Rectal smooth muscle tissue (tissue), 1 donor: ENCODE measurements at regions not wholly inside any gene's neighbourhood (a gene's known extent, or its start where the extent isn't known, plus 50 kb on each side); places are given as distances from the start of the nearest gene placed in this dataset.

Source experiments
- H3K27ac ChIP-seq: one replicate; pipeline ENCODE4 v1.7.0; 2013; ENCODE audit warnings: low read depth, low read length, inconsistent platforms
- H3K27me3 ChIP-seq: one replicate; pipeline ENCODE4 v1.7.0; 2013; ENCODE audit warnings: low read length; ENCODE audit not compliant: control insufficient read depth, insufficient read depth
- H3K36me3 ChIP-seq: one replicate; pipeline ENCODE4 v1.7.0; 2013; ENCODE audit warnings: low read length; ENCODE audit not compliant: control insufficient read depth, insufficient read depth
- H3K4me1 ChIP-seq: one replicate; pipeline ENCODE4 v1.7.0; 2013; ENCODE audit warnings: low read length; ENCODE audit not compliant: control insufficient read depth, insufficient read depth
- H3K4me3 ChIP-seq: one replicate; pipeline ENCODE4 v1.7.0; 2013; ENCODE audit warnings: low read length
- H3K9ac ChIP-seq: one replicate; pipeline ENCODE4 v1.7.0; 2013; ENCODE audit warnings: low read length

DNA sequence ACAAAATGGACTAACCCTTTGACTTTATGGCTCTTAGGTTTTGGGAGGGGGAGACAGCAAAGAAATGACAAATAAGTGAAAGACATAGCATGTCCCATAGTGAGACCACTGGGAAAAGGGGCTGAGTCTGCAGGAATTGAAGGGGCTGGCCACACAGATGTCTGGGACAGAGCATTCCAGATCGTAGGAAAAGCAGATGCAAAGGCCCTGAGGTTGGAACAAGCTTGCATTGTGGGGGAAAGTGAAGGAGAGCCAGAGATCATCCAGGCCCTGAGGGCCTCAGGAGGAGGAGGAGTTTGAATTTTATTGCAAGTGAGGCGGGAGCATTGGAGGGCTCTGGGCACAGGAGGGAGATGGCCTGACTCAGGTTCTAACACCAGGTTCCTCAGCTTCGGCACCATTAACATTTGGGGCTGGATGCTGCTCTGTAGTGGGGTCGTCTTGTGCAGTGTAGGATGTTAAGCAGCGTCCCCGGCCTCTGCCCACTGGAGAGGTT lies 97.5 kb downstream of the CEBPB start:
- Histone ChIP-seq H3K27ac (no peak overlapping the region), H3K9ac (no peak overlapping the region), H3K4me1 (peaks cover 11% of the 10 kb centered on the region), H3K36me3 (no peaks in the 10 kb centered on the region), H3K4me3 (no peak overlapping the region), H3K27me3 (no peaks in the 10 kb centered on the region)

DNA sequence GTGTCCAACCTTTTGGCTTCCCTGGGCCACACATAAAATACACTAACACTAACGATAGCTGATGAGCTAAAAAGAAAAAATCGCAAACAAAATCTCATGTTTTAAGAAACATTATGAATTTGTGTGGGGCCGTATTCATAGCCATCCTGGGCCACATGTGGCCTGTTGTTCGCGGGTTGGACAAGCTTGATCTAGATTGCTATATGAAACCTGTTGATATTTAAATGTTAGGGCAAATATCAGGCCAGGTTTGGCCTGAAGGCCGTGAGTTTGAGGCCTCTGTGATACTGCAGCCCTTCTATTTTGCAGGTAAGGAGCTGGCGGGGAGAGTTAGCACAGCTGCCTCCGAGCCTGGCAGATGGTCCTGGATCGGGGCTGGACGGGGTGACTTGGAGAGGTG lies 99.0 kb downstream of the CEBPB start:
- no peaks in the 10 kb centered on the region for H3K27me3 ChIP-seq
- H3K4me1 ChIP-seq: peaks cover 11% of the 10 kb centered on the region
- no peak overlapping the region for H3K9ac ChIP-seq
- H3K4me3 ChIP-seq: no peak overlapping the region
- H3K36me3 ChIP-seq: no peaks in the 10 kb centered on the region
- no peak overlapping the region for H3K27ac ChIP-seq

DNA sequence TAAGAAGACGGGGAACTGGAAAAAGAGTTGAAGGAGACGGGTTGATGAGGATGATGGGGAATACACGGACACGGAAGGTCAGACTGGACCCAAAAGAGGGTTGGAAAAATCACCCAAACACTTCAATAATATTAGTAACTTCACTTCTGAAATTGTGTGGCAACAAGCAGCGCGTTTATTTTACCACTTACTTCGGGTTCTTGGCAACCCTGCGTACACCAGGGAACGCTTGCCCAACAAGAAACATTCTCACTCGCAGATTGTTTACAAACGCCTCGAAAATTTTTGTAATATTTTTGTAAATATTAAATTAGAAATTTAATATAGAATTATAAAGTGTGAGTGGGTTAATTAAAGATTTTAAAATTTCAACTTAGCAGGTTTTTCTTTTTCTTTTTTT lies 99.5 kb downstream of the CEBPB start:
- H3K9ac ChIP-seq: no peak overlapping the region
- H3K27ac ChIP-seq: no peak overlapping the region
- peaks cover 11% of the 10 kb centered on the region for H3K4me1 ChIP-seq
- H3K4me3 ChIP-seq: no peak overlapping the region
- H3K27me3 ChIP-seq: no peaks in the 10 kb centered on the region
- H3K36me3 ChIP-seq: no peaks in the 10 kb centered on the region

DNA sequence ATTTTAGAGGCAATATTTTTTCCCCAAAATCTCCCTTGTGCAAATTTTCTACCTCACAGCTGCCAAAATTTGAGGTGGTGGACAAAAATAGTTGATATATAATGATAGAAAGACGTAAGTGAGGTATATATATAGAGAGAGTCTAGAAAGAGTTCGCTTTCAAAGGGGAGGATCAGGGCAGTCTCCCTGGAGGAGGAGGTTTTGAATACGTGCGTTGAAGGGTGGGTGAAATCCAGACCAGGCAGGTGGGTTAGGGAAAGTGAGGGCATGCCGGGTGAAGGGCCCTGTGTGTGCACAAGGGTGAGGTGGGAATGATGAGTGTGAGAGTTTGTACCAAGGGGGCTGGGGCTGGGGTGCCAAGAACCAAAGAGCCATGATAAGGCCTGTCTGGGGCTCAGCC lies 100.2 kb downstream of the CEBPB start:
- peaks cover 11% of the 10 kb centered on the region for H3K4me1 ChIP-seq
- H3K4me3 ChIP-seq: no peak overlapping the region
- no peaks in the 10 kb centered on the region for H3K36me3 ChIP-seq
- no peaks in the 10 kb centered on the region for H3K27me3 ChIP-seq
- no peak overlapping the region for H3K27ac ChIP-seq
- H3K9ac ChIP-seq: no peak overlapping the region

DNA sequence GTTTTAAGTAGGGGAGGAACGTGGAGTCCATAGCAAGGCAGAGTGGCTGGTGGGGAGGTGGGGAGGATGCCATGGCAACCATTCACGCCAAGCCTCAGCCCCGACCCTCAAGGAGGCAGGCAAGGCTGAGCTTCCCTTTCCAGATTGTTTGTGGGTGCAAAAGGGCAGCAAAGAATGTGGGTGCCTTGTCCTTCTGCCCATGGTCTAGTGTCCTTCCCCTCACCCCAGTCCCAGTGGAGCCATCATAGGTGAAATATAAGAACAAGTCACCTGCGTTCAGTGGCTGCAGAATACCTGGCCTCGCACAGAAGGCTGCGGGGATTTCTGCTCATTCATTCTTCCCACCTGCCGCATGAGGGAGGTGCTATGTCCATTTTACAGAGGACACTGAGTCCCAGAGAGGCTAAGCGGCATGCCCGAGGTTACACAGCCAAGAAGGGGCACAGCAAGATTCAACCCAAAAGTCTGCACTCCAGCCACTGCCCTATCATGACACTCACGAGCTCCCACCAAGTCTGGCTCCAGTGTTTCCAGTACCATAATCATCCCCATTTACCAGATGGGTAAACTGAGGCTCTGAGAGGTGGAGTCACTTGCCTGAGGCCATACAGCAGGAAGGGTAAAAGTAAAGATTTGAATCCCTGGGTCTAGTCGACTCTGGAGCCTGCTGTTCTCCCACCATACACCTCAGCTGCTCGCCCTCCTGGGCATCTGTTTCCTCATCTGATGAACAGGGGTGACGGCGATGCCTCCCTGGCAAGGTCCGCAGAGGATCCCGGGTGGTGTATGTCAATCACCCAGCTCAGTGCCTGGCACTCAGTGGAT lies 100.8 kb downstream of the CEBPB start:
- Histone ChIP-seq H3K27me3 (no peaks in the 10 kb centered on the region), H3K27ac (peak overlapping the region; percentile 71), H3K4me3 (no peak overlapping the region), H3K4me1 (peaks cover 11% of the 10 kb centered on the region), H3K36me3 (no peaks in the 10 kb centered on the region), H3K9ac (no peak overlapping the region)

DNA sequence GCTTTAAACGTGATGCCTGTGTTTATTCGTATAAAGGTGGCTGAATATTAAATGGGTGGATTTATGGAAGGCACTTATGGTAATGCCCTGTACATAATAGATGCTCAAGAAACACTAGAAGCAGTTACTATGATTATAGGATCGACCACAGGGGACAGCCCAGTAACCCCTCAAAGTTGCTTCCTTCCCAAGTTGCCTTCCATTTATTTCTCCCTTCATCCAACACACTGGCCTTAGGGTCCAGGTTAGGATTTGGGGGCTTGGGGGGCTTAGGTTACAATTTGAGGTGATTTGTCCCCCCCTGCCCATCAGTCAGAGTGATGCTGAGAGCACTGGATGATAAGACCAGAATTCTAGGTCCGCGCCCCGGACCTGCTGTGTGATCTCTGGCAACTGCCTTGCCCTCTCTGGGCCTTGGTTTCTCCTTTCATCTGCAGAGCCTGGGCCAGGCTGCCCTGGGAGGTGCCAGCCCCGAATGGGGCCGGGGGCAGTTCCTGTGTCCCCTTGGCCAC lies 101.5 kb downstream of the CEBPB start:
- no peak overlapping the region for H3K9ac ChIP-seq
- H3K4me3 ChIP-seq: no peak overlapping the region
- peak overlapping the region; percentile 71 for H3K27ac ChIP-seq
- H3K4me1 ChIP-seq: peaks cover 11% of the 10 kb centered on the region
- no peaks in the 10 kb centered on the region for H3K27me3 ChIP-seq
- H3K36me3 ChIP-seq: no peaks in the 10 kb centered on the region

DNA sequence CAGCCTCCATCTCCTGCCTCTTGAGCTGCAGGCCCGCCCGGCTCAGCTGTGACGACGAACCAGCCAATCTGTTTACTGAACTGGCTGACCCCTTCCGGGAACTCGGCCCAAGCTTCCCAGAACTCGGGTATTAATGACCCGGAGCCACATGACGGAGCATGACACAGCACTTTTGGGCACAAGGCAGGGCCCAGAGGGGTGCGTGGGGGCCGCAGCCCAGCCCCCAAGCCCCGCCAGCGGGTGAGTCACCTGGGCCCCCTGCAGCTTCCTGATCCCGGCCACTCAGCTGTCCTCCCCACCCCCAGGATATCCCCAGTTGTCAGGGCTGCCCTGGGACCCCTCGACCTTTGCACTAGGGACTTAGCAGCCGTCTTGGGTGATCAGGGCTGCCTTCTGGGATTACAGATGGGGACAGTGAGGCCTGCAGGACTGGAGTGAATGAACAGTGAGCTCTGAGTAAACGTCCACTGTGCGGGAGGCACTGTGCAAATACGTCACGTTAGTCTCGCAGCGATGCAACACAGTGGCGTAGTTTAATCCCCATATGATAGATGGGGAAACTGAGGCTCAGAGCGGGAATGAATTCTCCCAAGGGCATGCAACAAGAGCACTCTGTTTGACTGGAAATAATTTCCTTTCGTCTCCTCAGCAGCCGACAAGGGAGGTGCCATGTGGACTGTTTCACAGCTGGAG lies 102.1 kb downstream of the CEBPB start:
- H3K27me3 ChIP-seq: no peaks in the 10 kb centered on the region
- H3K9ac ChIP-seq: no peak overlapping the region
- no peak overlapping the region for H3K4me3 ChIP-seq
- H3K4me1 ChIP-seq: peaks cover 11% of the 10 kb centered on the region
- H3K27ac ChIP-seq: peak overlapping the region; percentile 81
- no peaks in the 10 kb centered on the region for H3K36me3 ChIP-seq

DNA sequence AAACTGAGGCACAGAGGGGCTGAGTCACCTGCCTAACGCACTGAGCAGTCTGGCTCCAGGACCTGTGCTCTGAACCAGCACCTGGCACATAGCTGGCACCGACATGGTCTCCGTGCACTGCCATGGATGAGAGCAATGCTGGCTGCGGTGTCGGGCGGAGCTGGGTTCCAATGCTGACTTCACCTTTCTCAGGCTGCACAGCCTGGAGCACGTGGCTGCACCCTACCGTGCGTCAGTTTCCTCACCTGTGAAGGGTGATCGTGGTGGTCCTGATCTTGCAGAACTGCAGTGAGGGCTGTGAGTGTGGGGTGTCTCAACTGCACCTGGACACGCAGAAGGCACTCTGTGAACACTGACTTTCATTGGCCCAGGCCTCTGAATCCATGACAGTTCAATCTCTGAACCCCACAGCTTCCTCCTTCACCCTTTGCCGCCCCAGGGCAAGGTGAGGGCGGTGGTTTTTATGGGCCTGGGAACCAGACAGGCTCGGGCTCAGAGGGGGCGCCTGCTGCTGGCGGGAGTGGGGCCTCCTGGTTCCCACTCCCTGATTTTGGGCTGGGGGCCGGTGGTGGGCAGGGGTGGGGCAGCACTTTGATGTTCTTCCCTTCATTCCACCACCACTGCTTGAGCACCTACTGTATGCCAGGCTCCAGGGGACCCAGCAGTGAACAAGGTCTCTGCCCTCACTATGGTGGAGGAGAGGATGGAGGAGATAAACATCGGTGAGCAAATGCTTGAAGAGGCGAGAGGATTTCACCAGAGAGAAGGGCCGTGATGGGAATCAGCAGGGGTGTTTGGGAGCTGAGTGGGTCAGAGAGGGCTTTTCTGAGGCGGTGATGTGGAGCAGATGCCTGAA lies 102.9 kb downstream of the CEBPB start:
- H3K9ac ChIP-seq: no peak overlapping the region
- H3K27ac ChIP-seq: peak overlapping the region; percentile 81
- no peaks in the 10 kb centered on the region for H3K36me3 ChIP-seq
- H3K27me3 ChIP-seq: no peaks in the 10 kb centered on the region
- H3K4me3 ChIP-seq: no peak overlapping the region
- H3K4me1 ChIP-seq: peaks cover 11% of the 10 kb centered on the region

DNA sequence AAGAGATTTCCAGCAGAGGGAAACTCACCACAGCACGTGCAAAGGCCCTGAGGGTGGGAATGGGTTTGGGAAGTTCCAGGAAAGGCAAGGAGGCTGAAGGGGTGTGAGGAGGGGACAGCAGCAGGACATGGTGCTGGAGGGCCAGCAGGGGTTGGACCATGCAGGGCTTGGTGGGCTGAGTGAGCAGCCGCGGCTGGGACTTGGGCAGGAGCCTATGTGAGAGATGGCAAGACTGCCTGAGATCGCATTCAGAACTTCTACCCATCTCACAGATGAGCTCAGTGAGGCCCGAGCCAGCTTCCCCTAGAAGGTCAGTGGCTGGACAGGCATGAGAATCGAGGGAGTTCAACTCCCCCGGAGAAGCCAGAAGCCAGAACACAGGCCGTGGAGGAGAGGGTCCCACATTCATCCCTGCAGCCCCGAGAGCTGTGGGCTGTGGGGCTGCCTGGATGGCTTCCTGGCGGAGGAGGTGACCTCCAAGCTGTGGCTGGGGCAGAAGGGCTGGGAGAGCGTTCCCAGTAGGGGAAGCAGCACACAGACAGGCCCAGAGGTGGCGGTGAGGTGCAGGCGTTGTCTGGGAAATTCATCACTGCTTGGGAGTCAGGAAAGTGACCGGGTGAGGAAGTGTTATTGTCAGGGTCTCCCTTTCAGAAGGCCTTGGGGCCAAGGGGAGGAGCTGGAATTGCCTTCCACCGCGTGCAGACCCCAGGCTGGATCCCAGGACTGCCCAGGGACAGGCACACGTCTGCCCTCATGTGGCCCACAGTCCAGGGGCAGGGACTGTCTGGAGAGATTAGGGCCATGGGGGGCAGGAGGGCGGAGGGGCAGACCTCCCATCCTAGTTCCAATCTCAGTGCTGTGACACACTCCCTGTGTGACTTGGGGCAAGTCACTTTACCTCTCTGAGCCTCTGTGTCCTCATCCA lies 103.8 kb downstream of the CEBPB start:
- no peak overlapping the region for H3K4me3 ChIP-seq
- no peaks in the 10 kb centered on the region for H3K27me3 ChIP-seq
- no peak overlapping the region for H3K9ac ChIP-seq
- H3K36me3 ChIP-seq: no peaks in the 10 kb centered on the region
- H3K27ac ChIP-seq: peak overlapping the region; percentile 17
- H3K4me1 ChIP-seq: peaks cover 11% of the 10 kb centered on the region

DNA sequence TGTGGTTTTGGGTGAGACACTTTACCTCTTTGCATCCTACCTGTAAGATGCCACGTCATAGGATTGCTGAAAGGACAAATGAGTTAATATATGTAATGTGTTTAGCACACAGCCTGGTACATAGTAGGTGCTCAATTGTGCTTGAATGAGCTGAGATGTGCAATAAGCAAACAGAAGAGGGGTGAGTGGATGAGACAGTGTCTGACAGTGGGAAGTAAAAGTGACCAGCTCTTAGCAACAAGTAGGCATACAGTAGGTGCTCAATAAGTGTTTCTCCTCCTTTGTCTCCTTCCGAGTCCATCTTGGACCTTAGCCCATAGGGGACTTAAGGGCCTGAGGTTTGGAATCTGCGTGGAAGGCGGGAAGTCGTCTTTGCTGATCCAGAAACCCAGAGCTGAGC lies 104.7 kb downstream of the CEBPB start:
- Histone ChIP-seq H3K27ac (no peak overlapping the region), H3K36me3 (no peaks in the 10 kb centered on the region), H3K4me3 (no peak overlapping the region), H3K9ac (no peak overlapping the region), H3K4me1 (peaks cover 11% of the 10 kb centered on the region), H3K27me3 (no peaks in the 10 kb centered on the region)

DNA sequence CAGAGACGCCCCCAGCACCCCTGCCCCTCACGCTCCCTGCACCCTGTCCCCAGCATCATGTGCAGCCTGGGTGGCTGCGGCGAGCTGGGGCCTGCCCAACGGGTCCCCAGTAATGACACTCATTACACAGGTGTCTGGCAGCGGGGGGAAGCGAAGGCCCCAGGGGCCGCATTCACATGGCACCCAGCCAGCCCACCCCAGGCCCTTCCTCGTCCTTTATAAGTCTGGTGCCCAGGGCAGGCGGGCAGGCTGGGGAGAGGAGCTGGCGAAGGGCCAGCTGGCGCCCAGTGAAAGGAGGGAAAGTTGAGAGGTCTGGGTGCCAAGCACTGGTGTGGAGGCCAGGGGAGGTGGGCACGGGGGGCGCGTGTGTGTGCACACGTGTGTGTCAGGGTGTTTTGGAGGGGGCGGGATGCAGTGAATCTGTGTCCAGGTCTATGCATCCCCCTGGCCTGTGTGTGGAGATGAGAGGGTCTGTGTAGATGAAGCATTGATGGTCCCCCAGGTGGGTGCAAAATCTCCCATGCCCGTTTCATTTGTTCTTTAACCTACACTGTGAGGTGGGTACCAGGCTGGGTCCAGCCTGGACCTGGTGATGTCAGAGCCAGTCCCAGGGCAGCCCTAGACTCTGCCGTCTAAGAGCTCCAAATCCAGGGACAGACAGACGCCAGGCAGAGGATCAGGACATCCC lies 105.3 kb downstream of the CEBPB start:
- no peaks in the 10 kb centered on the region for H3K27me3 ChIP-seq
- H3K4me1 ChIP-seq: peaks cover 11% of the 10 kb centered on the region
- no peak overlapping the region for H3K27ac ChIP-seq
- no peaks in the 10 kb centered on the region for H3K36me3 ChIP-seq
- no peak overlapping the region for H3K9ac ChIP-seq
- no peak overlapping the region for H3K4me3 ChIP-seq
